ELF-1 (cell line): ENCODE measurements at regions not wholly inside any gene's neighbourhood (a gene's known extent, or its start where the extent isn't known, plus 50 kb on each side); places are given as distances from the start of the nearest gene placed in this dataset.

Experiments
- DNase-seq: peaks from one replicate; pipeline ENCODE4 v3.0.0-alpha.2; 2016; ENCODE audit warnings: low read depth, low spot score

- no peak for DNase-seq
These were observed 270.4 kb downstream of the NEDD1 start for GRCh38 chr12:97177481-97177880.

- DNase-seq, result peak; percentile 27
These were observed 274.7 kb downstream of the NEDD1 start for GRCh38 chr12:97181571-97182265.

DNA sequence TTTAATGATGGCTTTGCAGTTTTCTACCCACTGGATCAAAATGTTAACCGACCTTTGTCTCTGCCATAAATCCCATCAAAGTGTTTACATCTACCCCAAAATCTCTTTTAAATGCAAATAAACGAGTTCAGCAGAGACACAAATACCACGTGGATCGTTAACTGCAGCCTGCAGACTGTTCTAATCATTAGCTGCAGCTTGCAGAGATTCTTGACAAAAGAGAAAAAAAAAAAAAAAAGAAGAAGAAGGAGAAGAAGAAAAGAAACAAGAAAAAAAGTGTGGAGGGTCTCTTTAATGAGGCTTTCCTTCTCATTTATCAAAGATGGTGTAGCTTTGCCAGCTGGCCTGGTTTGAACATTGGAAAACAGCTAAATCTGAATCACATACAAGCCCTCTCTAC, 275.7 kb downstream of the NEDD1 start:
- DNase-seq, result no peak

- no peak for DNase-seq
These were observed 277.2 kb downstream of the NEDD1 start for GRCh38 chr12:97184127-97184773.

DNA sequence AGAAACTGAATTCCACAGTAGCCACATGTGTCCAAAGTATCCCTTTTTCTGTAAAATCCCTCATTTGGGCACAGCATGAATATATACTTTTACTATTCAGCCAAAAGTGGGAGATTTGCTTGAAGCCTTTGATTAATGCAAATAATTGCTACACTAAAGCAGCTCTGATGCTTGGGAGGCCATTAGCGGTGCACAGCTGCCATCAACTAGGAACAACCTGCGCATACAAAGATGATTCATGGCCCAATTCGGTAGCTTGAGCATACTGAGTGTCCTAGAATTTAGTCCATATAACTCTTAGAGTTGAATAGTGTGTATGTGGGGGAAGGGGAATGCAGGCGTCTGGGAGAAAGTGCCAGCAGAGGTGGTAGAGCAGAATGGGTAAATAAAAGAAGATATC, 277.0 kb upstream of the RMST start:
- DNase-seq, result no peak

DNA sequence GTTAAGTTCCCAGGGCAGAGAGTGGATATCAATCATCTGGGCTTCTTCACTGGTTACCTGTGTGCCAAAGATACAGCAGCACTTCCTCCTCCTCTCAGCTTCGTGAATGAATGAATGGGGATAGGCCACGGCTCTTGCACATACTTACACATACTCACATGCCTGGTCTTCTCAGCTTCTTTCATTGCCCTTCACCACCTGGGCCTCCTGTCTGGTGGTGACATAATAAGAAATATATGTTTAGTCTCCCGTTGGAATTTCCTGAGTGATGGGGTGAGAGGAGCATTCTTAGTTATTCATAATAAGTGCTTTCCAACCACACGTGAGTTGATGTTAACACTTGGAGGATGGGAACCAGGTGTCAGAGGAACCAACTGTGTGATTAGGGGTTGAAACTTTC, 268.1 kb upstream of the RMST start:
- DNase-seq, result no peak

DNA sequence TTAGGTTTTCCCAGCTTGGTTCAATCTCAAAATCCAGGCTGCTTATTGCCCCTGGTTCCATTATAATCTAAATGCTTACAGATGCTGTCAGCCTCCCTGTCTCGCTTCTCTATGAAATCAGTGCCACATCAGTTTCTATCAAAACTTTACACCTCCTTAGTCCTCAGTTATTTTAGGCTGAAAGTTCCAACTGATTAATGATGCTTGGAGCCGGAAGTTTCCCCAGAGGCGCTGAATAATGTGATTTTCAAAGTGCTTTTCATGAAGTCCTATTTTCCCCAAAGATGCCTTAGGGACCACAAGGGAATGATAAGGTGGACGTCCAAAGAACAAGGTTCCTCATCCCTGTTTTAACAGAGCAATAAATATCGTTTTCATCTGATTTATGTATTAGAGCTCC, 262.4 kb upstream of the RMST start:
- no peak for DNase-seq

- peak; percentile 70 for DNase-seq
These were observed 259.2 kb upstream of the RMST start for GRCh38 chr12:97203408-97203807.

GRCh38 chr12:97209997-97210396, 252.6 kb upstream of the RMST start:
- no peak for DNase-seq

DNA sequence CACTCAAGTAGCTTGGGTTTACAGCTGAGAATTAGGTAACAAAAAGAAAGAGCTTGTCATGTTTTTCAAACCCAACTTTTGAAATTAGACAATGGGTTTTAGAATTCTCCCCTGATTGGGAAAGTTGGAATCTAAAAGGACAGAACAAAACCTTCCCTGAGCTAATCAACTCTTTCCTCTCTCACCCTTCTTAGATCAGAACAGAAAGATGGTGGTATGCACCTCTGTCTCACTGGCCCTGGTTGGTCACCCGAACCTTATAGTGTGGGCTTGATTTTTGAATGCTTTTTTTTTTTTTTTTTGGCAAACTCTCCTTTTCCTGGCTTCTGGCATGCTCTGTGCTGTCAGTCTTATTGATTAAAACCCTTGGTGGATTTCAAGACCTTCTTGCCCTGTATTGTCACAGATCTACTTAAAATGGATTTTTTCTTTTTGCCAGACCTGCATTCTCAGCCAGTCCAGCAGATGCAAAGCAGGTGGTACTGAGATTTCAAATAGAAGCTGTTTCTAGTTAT, 251.1 kb upstream of the RMST start:
- no peak for DNase-seq

- no peak for DNase-seq
These were observed 245.8 kb upstream of the RMST start for GRCh38 chr12:97216848-97217247.

DNA sequence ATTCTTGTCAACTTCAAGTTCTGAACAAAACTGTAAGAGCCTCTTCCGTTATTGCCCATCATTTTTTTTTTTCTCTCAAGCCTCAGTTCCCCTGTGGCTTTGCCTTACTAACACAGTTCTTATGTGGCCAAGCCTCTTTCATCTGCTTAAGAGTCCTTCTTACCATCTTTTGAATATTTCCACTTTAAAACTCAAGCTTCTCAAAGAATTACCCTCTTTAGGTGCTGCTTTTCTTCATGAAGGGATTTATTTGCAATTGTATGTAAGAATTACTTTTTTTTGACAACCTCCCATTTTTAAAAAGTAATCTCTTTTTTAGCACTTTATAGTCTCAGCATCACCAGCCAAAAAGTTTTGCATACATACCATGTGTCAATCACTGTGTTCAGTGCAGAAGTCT, 240.2 kb upstream of the RMST start:
- DNase-seq, result no peak

- DNase-seq, result no peak
These were observed 239.2 kb upstream of the RMST start for GRCh38 chr12:97223419-97223818.

GRCh38 chr12:97229004-97229403, 233.6 kb upstream of the RMST start:
- no peak for DNase-seq

GRCh38 chr12:97235102-97235501, 227.5 kb upstream of the RMST start:
- DNase-seq, result peak; percentile 85

DNA sequence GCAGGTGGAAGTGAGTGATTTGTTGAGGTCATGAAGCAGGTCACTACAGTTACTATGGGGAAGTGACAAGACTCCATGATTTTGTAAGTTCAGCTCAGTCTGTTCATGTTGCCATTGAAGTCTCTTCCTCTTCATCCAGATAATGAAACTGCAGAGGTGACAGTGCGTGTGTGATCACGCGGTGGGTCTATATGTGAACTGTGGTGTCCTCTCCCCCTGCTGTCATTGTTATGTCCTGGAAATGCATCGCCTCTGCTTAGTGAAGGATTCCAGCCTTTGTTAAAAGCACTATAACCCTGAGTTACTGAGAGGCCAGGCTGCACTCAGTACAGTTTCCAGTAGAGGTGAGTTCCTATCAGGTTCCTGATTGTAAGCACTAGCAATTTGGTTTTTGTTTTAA, 216.2 kb upstream of the RMST start:
- DNase-seq, result no peak

GRCh38 chr12:97250483-97250882, 212.1 kb upstream of the RMST start:
- no peak for DNase-seq

DNA sequence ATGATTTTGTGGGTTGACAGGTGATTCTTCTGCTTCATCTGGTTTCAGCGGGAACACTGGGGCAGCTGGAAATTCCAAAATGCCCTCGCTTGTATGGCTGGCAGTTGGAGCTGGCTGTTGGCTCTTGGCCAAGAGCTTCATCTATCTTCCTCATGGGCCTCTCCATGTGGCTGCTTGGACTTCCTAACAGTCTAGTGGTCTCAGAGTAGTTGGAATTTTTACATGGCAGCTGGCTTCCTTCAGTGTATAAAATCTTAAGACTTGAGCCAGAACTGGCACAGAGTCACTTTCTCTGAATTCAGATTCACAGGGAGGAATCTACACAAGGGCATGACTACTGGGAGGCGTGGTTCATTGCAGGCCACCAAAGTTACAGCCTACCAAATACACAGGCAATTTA, 204.9 kb upstream of the RMST start:
- DNase-seq, result no peak

- no peak for DNase-seq
These were observed 203.5 kb upstream of the RMST start for GRCh38 chr12:97259098-97259497.

- DNase-seq, result no peak
These were observed 201.8 kb upstream of the RMST start for GRCh38 chr12:97260786-97261185.

DNA sequence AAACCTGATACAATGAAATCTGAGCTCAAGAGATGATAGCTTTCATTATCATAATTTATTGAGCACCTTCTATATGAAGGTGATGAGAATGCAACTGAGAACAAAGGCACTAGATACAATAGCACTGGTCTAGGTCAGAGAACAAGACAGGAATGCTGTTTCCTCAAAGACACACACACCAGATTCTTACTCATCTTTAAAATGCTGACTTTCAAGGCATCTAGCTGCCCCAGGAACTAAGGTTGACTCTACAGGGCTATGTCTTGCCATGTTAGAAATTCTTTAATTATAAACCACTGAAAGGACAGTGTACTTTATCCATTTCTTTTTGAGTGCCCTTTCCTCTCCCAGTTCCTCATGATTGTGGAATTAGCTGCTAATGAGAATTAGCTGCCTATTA, 195.4 kb upstream of the RMST start:
- DNase-seq, result no peak

DNA sequence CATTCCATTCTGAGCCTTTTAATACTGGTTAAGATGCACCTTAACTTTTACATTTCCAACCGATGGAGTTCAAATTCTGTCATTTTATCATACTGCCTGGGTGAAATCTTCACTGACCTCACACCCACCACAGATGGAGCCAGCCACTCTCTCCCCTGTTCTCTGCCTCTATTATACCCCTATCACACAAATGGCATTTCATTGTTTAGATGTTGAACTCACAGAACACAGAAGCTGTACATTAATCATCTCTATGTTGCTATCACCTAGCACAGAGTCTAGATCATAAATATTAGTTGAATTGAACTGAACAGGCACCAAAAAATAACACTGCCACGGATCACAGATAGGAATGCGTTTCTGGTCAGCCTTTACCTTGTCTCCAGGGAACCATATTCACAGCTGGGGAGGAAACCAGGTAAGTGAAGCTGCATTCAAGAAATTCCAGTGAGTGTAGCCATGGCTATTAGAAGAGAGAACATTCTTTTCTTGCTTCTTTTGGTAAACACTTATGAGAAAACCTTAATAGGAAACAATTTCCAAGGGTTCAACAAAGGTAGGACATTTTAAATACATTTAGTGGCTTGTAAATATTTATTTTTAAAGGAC, 194.9 kb upstream of the RMST start:
- DNase-seq, result peak; percentile 20

- no peak for DNase-seq
These were observed 190.1 kb upstream of the RMST start for GRCh38 chr12:97272471-97272870.
